ENCODE measurements at regions not wholly inside any gene's neighbourhood (a gene's known extent, or its start where the extent isn't known, plus 50 kb on each side); places are given as distances from the start of the nearest gene placed in this dataset.
"Not testable (repeated sequence)": the region's sequence is repeated elsewhere in the genome, so short reads cannot be mapped to it uniquely, and the experiment has no call there.

DNA sequence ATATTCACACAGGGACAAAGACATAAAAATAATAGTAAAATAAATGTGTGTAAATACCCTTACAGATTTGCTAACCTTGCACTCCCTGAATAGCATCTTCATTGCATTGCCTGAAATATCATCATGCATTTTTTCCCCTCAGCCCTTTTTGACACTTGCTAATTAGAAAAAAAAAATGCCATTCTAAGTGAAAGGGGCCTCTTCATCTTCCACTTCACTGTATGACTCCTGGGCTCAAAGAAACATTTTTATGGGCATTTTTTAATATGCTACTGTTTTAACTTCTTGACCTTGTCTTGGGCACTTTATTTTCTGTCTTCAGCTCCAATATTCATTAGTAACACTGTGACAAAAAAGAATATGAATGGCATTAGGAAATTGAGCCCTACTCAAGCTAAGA lies 1424.4 kb downstream of the CDH8 start:
- TF ChIP-seq POLR2A (IDR thresholded peaks at IDR 0.05) (no peak), CTCF (IDR thresholded peaks at IDR 0.05) (no peak)
- no peaks in the 10 kb centered on the region for H3K27me3 ChIP-seq
- no peaks in the 10 kb centered on the region for H3K36me3 ChIP-seq
- no peaks in the 10 kb centered on the region for H3K9me3 ChIP-seq
- no peak for DNase-seq
- no peak overlapping the region for H3K4me3 ChIP-seq
- H3K4me1 ChIP-seq: no peaks in the 10 kb centered on the region
- H3K27ac ChIP-seq: no peak overlapping the region
- intact Hi-C loops (cut with DNase I; ENCODE audit: low total_unique reads): no loop called here

GRCh38 chr16:60608971-60609370 lies 1427.3 kb downstream of the CDH8 start:
- no peak overlapping the region for H3K4me3 ChIP-seq
- intact Hi-C loops (cut with DNase I; ENCODE audit: low total_unique reads): no loop called here

GRCh38 chr16:60605652-60606051 lies 1430.6 kb downstream of the CDH8 start:
- H3K27me3 ChIP-seq; DNase-seq; H3K4me3 ChIP-seq; intact Hi-C loops (cut with DNase I; ENCODE audit: low total_unique reads); H3K9me3 ChIP-seq; H3K36me3 ChIP-seq; H3K4me1 ChIP-seq; H3K27ac ChIP-seq: not testable (repeated sequence)

More at GRCh38 chr16:60608971-60609370, 1427.3 kb downstream of the CDH8 start:
- Histone ChIP-seq H3K36me3 (no peaks in the 10 kb centered on the region), H3K4me1 (no peaks in the 10 kb centered on the region), H3K9me3 (no peaks in the 10 kb centered on the region), H3K27ac (no peak overlapping the region), H3K27me3 (no peaks in the 10 kb centered on the region)
- DNase-seq: no peak
- TF ChIP-seq POLR2A (IDR thresholded peaks at IDR 0.05) (no peak), CTCF (IDR thresholded peaks at IDR 0.05) (no peak)

- H3K4me1 ChIP-seq: no peaks in the 10 kb centered on the region
- no peak overlapping the region for H3K4me3 ChIP-seq
- DNase-seq: no peak
- no peak overlapping the region for H3K27ac ChIP-seq
- no peaks in the 10 kb centered on the region for H3K36me3 ChIP-seq
- no peaks in the 10 kb centered on the region for H3K9me3 ChIP-seq
- intact Hi-C loops (cut with DNase I; ENCODE audit: low total_unique reads): no loop called here
- no peaks in the 10 kb centered on the region for H3K27me3 ChIP-seq
- TF ChIP-seq CTCF (IDR thresholded peaks at IDR 0.05) (no peak), POLR2A (IDR thresholded peaks at IDR 0.05) (no peak)
Observed at GRCh38 chr16:60605176-60605575, 1431.1 kb downstream of the CDH8 start.

GRCh38 chr16:60586493-60586892 lies 1449.7 kb downstream of the CDH8 start:
- no peak overlapping the region for H3K27ac ChIP-seq
- H3K4me1 ChIP-seq: no peaks in the 10 kb centered on the region
- intact Hi-C loops (cut with DNase I; ENCODE audit: low total_unique reads): no loop called here
- H3K27me3 ChIP-seq: no peaks in the 10 kb centered on the region
- H3K36me3 ChIP-seq: no peaks in the 10 kb centered on the region
- H3K4me3 ChIP-seq: no peak overlapping the region
- TF ChIP-seq CTCF (IDR thresholded peaks at IDR 0.05) (no peak), POLR2A (IDR thresholded peaks at IDR 0.05) (no peak)
- no peak for DNase-seq
- H3K9me3 ChIP-seq: no peaks in the 10 kb centered on the region

- no peak for DNase-seq
- no peaks in the 10 kb centered on the region for H3K9me3 ChIP-seq
- no peak for TF ChIP-seq CTCF (IDR thresholded peaks at IDR 0.05)
- no peak for TF ChIP-seq POLR2A (IDR thresholded peaks at IDR 0.05)
- no peaks in the 10 kb centered on the region for H3K36me3 ChIP-seq
- intact Hi-C loops (cut with DNase I; ENCODE audit: low total_unique reads): no loop called here
- H3K27ac ChIP-seq: no peak overlapping the region
- no peak overlapping the region for H3K4me3 ChIP-seq
- H3K4me1 ChIP-seq: no peaks in the 10 kb centered on the region
- H3K27me3 ChIP-seq: no peaks in the 10 kb centered on the region
Observed at GRCh38 chr16:60582528-60582927, 1453.7 kb downstream of the CDH8 start.

Measured in uterus (tissue), 3 donors.